ENCODE measurements at regions not wholly inside any gene's neighbourhood (a gene's known extent, or its start where the extent isn't known, plus 50 kb on each side); places are given as distances from the start of the nearest gene placed in this dataset.

DNA sequence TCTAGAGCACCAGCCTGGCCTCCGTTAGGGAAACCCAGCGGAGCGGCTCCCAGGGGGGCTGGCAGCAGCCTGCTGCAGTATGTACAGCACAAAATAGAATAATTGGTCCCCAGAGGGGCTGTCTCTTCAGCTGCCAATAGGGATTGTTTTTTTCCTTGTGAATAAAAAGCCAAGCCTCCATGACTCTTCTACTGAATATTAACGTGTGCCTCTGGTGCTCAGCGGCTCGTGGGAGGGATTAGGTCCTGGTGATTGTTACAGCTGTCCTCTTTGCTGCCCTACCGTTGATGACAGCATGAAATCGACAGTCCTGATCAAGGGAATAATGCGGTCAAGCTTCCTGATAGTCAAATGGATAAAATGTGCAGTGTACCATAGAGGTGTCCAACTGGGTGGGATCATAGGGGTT, 190.7 kb upstream of the RUNX1 start:
- TF ChIP-seq, protein P1, sequence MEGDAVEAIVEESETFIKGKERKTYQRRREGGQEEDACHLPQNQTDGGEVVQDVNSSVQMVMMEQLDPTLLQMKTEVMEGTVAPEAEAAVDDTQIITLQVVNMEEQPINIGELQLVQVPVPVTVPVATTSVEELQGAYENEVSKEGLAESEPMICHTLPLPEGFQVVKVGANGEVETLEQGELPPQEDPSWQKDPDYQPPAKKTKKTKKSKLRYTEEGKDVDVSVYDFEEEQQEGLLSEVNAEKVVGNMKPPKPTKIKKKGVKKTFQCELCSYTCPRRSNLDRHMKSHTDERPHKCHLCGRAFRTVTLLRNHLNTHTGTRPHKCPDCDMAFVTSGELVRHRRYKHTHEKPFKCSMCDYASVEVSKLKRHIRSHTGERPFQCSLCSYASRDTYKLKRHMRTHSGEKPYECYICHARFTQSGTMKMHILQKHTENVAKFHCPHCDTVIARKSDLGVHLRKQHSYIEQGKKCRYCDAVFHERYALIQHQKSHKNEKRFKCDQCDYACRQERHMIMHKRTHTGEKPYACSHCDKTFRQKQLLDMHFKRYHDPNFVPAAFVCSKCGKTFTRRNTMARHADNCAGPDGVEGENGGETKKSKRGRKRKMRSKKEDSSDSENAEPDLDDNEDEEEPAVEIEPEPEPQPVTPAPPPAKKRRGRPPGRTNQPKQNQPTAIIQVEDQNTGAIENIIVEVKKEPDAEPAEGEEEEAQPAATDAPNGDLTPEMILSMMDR (IDR thresholded peaks at IDR 0.05; ENCODE audit: low read depth, low read length): no peak
- no peak overlapping the region for H3K4me3 ChIP-seq (ENCODE audit: low read depth, low read length)
- DNase-seq (ENCODE audit: low read depth, low spot score): no peak
- in situ Hi-C loops (cut with HindIII; ENCODE audit: low sequenced_read_pairs): no loop called here

DNA sequence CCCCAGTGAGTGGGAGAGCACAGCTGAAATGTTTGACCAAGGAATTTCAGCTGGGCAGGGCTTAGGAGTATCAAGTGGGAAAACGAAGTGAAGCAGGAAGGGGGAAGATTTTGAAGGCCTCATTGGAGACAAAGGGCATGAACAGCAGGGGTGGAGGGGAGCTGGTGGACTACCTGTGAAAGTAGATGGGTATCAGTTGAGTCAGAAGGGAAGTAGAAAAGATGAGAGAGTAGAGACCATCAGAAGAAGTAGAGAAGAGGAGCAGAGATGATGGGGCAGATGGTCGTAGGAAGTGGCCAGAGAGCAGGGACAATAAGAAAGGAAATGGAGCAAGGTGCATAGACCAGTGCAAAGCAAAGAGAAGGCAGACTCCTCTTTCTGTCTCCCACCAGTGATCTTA, 189.0 kb upstream of the RUNX1 start:
- no peak for DNase-seq (ENCODE audit: low read depth, low spot score)
- in situ Hi-C loops (cut with HindIII; ENCODE audit: low sequenced_read_pairs): no loop called here
- H3K4me3 ChIP-seq (ENCODE audit: low read depth, low read length): no peak overlapping the region
- TF ChIP-seq, protein P1 (IDR thresholded peaks at IDR 0.05; ENCODE audit: low read depth, low read length): no peak

DNA sequence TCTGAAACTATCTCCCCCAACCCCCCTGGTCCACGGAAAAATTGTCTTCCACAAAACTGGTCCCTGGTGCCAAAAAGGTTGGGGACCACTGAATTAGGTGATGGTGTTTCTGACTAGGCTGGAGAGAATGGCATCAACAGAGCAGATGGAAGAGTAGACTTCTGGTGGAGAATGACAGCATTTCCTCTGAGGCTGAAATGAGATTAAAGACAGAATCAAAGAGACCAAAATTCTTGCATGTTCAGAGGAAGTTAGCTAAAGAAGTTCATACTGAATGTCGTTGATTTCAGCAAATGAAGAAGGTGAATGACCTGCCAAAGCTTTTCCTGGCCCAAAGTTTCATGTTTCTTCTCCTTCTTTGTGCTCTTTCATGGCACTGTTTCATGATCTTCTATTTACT, 188.2 kb upstream of the RUNX1 start:
- H3K4me3 ChIP-seq (ENCODE audit: low read depth, low read length): no peak overlapping the region
- in situ Hi-C loops (cut with HindIII; ENCODE audit: low sequenced_read_pairs): no loop called here
- TF ChIP-seq, protein P1 (IDR thresholded peaks at IDR 0.05; ENCODE audit: low read depth, low read length): no peak
- DNase-seq (ENCODE audit: low read depth, low spot score): no peak

DNA sequence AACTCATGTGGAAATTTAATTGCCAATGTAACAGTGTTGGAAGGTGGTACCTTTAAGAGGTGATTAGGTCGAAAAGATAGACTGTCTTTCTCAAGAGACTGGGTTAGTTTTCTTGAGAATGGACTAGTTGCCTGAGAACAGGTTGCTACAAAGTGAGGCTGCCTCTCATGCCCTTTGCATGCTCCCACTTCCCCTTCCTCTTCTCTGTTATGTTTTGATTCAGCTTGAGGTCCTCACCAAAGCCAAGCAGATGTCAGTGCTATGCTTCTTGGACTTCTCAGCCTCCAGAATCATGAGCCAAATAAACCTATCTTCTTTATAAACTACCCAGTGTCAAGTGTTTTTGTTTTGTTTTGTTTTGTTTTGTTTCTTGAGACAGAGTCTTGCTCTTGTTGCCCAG, 187.0 kb upstream of the RUNX1 start:
- in situ Hi-C loops (cut with HindIII; ENCODE audit: low sequenced_read_pairs): no loop called here
- H3K4me3 ChIP-seq (ENCODE audit: low read depth, low read length): no peak overlapping the region
- no peak for DNase-seq (ENCODE audit: low read depth, low spot score)
- TF ChIP-seq, protein P1 (IDR thresholded peaks at IDR 0.05; ENCODE audit: low read depth, low read length): no peak

- TF ChIP-seq, protein P1 (IDR thresholded peaks at IDR 0.05; ENCODE audit: low read depth, low read length): no peak
- DNase-seq (ENCODE audit: low read depth, low spot score): peak; percentile 76
- H3K4me3 ChIP-seq (ENCODE audit: low read depth, low read length): no peak overlapping the region
- in situ Hi-C loops (cut with HindIII; ENCODE audit: low sequenced_read_pairs): no loop called here
Measured at GRCh38 chr21:35234725-35235124, 185.6 kb upstream of the RUNX1 start.

DNA sequence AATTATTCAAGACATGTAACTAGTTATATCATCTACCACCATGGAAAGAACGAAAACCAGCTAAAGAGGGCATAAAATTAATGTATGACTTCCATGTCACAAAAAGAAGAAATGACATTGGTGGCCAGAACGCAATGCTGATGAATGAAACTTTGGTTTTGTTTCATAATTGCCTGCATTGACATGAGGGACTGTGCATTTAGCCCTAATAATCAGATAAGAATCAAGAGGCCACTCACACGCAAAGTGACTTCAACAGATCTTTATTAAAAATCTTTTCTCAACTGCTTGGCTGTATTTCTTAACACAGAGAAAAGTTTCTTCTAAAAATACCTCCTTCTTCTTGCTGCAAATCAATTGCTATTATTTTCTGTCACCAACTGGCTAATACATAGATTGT, 184.7 kb upstream of the RUNX1 start:
- no peak overlapping the region for H3K4me3 ChIP-seq (ENCODE audit: low read depth, low read length)
- TF ChIP-seq, protein P1 (IDR thresholded peaks at IDR 0.05; ENCODE audit: low read depth, low read length): no peak
- in situ Hi-C loops (cut with HindIII; ENCODE audit: low sequenced_read_pairs): no loop called here

More for the DNA sequence above, 184.7 kb upstream of the RUNX1 start:
- no peak for DNase-seq (ENCODE audit: low read depth, low spot score)
